GM13976 (cell line): ENCODE measurements at regions not wholly inside any gene's neighbourhood (a gene's known extent, or its start where the extent isn't known, plus 50 kb on each side); places are given as distances from the start of the nearest gene placed in this dataset.

Source experiments
- DNase-seq: peaks from one replicate; pipeline ENCODE4 v3.0.0; 2012; ENCODE audit warnings: low spot score
- in situ Hi-C: fragments of 300-500 bp; cut with MboI; formaldehyde crosslinking; loops from one replicate; pipeline ENCODE4 v1.12.0; 2022; ENCODE audit warnings: low sequenced_read_pairs, mixed read lengths, inconsistent platforms; ENCODE audit not compliant: unreplicated experiment
- TF ChIP-seq, protein P1 (sequence below): IDR thresholded peaks from 2 replicates; pipeline ENCODE4 v1.5.1; 2012; ENCODE audit warnings: borderline replicate concordance, mild to moderate bottlenecking; ENCODE audit not compliant: insufficient read depth; ENCODE audit errors: extremely low read depth, missing control alignments, control extremely low read depth

GRCh38 chr12:116368196-116369194, 91.0 kb upstream of the MED13L start:
- TF ChIP-seq, protein P1, sequence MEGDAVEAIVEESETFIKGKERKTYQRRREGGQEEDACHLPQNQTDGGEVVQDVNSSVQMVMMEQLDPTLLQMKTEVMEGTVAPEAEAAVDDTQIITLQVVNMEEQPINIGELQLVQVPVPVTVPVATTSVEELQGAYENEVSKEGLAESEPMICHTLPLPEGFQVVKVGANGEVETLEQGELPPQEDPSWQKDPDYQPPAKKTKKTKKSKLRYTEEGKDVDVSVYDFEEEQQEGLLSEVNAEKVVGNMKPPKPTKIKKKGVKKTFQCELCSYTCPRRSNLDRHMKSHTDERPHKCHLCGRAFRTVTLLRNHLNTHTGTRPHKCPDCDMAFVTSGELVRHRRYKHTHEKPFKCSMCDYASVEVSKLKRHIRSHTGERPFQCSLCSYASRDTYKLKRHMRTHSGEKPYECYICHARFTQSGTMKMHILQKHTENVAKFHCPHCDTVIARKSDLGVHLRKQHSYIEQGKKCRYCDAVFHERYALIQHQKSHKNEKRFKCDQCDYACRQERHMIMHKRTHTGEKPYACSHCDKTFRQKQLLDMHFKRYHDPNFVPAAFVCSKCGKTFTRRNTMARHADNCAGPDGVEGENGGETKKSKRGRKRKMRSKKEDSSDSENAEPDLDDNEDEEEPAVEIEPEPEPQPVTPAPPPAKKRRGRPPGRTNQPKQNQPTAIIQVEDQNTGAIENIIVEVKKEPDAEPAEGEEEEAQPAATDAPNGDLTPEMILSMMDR: no peak
- no peak for DNase-seq
- in situ Hi-C loops: no loop called here

- DNase-seq: no peak
- in situ Hi-C loops: no loop called here
- TF ChIP-seq, protein P1: no peak
Measured at GRCh38 chr12:116370004-116370404, 92.5 kb upstream of the MED13L start.

DNA sequence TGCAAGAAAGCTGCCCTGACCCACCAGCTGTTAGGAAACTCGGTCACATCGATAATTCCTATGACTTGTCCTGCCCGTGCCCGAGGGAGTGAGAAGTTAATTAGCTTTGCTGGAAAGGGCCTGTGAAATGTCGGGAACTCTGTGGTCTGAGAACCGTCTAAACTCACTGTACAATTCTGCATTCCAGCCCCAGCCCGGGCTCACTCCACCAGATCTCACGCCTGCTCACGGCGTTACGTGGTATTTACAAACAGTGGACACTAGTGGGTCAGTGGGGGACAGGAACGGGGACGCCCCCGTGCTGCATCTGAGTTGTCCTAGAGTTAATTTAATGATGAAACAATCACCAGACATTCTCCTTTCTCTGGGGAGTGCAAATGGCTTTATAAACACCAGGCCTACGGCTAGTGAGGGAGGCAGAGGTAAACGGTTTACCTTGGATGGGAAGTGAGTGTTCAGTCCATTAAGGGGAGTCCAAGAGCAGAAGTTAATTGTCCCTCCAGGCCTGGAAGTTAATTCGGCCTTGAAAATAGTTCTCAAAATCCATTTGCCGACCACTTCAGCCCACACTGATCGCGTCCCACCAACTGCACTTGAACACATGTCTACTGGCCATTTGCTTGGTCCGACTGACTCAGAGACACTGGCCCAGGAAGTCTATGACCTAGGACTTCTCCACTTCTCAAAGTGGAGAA, 93.5 kb upstream of the MED13L start:
- TF ChIP-seq, protein P1: no peak
- DNase-seq: no peak

DNA sequence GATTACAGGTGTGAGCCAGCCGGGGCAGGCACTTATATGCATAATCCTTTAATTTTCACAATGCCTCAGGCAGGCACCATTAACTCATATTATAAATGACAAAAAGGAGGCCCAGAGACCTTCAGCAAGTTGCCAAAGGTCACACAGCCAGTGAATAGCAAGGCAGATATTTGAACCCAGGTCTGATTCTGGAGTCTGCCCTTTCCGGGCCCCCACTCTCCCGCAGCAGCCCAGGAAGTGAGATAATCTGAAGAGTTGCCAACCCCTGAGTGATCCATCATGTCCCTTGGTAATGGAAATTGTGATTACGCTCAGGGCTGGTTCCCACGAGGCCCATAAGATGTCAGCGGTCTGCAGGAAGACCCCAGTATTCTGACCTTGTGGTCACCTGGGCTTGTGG, 95.3 kb upstream of the MED13L start:
- no peak for DNase-seq
- TF ChIP-seq, protein P1: no peak
- in situ Hi-C loops: no loop called here

More for the DNA sequence above, 93.5 kb upstream of the MED13L start:
- in situ Hi-C loops: no loop called here

DNA sequence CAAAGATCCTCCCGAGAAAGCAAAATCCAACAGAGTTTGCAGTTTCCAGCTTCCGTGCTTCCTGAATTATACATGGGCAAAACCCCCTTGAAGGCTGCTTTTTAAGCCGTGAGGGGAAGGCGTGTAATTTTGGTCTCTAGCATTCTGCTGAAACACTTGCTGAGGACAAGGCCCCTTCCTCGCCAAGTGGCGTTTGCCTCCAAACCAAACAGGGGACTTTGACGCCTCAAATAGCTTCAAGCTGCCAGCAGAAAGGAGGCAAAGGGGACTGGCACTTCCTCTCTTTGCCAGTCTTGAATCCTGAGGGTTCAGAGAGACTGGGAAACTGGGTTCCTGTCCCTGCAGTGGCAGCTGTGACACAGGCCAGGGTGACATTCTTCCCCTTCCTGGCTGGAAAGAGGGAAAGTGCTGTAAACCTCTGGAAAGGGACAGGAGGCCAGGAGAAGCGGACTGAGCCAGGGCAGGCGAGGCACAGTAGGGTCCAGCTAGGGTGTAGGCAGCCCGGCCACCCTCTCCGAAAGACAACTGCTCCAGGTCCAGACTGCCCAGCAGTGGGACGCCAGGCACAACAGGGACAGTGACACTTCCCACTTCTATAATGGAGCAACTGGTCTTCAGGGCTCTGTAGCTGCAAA, 96.2 kb upstream of the MED13L start:
- TF ChIP-seq, protein P1: no peak
- in situ Hi-C loops: no loop called here

GRCh38 chr12:116374207-116374606, 96.7 kb upstream of the MED13L start:
- in situ Hi-C loops: no loop called here
- DNase-seq: no peak
- TF ChIP-seq, protein P1: no peak

More for the DNA sequence above, 96.2 kb upstream of the MED13L start:
- no peak for DNase-seq
